ENCODE measurements at regions not wholly inside any gene's neighbourhood (a gene's known extent, or its start where the extent isn't known, plus 50 kb on each side); places are given as distances from the start of the nearest gene placed in this dataset.

GRCh38 chr11:25794804-25795203, 537.1 kb upstream of the ANO3 start:
- no peak for TF ChIP-seq CTCF (IDR thresholded peaks at IDR 0.05)
- no peak for TF ChIP-seq POLR2A (IDR thresholded peaks at IDR 0.05)
